HEK293T (cell line): ENCODE measurements at regions not wholly inside any gene's neighbourhood (a gene's known extent, or its start where the extent isn't known, plus 50 kb on each side); places are given as distances from the start of the nearest gene placed in this dataset.

Experiments used
- CTCF ChIA-PET: fragments of 350-600 bp; formaldehyde crosslinking; extraction: SDS; loops from one replicate; lab custom pipeline; 2021; ENCODE audit warnings: antibody characterized with exemption, inconsistent platforms; lab: Yijun Ruan, JAX
- POLR2A ChIA-PET: fragments of 350-600 bp; formaldehyde crosslinking; extraction: SDS; loops from one replicate; lab custom pipeline; 2020; ENCODE audit warnings: antibody characterized with exemption, inconsistent platforms; lab: Yijun Ruan, JAX
- DNase-seq: peaks from one replicate; pipeline ENCODE4 v3.0.0; 2012; ENCODE audit warnings: mixed read lengths; ENCODE audit errors: extremely low spot score
- ARNT ChIP-seq: fragments of 450-650 bp; IDR thresholded peaks from 2 replicates; pipeline ENCODE4 v1.6.1; 2017; ENCODE audit warnings: mild to moderate bottlenecking
- BHLHE40 ChIP-seq: fragments of 450-650 bp; IDR thresholded peaks from 2 replicates; pipeline ENCODE4 v1.6.1; 2016; ENCODE audit warnings: mild to moderate bottlenecking, moderate library complexity, borderline replicate concordance
- CTBP1 ChIP-seq: fragments of 450-650 bp; IDR thresholded peaks from 2 replicates; pipeline ENCODE4 v1.6.1; 2016; ENCODE audit warnings: borderline replicate concordance
- ELF4 ChIP-seq: fragments of 450-650 bp; IDR thresholded peaks from 2 replicates; pipeline ENCODE4 v1.6.1; 2017; ENCODE audit warnings: antibody characterized with exemption
- FOXA1 ChIP-seq: fragments of 450-650 bp; IDR thresholded peaks from 2 replicates; pipeline ENCODE4 v1.6.1; 2016; ENCODE audit warnings: mild to moderate bottlenecking
- FOXK2 ChIP-seq: fragments of 450-650 bp; IDR thresholded peaks from 2 replicates; pipeline ENCODE4 v1.6.1; 2016; ENCODE audit warnings: mild to moderate bottlenecking
- FOXM1 ChIP-seq: fragments of 450-650 bp; IDR thresholded peaks from 2 replicates; pipeline ENCODE4 v1.6.1; 2017; ENCODE audit warnings: mild to moderate bottlenecking, borderline replicate concordance
- HDGF ChIP-seq: fragments of 450-650 bp; IDR thresholded peaks from 2 replicates; pipeline ENCODE4 v1.6.1; 2017; ENCODE audit warnings: antibody characterized with exemption, borderline replicate concordance
- L3MBTL2 ChIP-seq: fragments of 450-650 bp; conservative IDR thresholded peaks from 2 replicates; pipeline ENCODE4 v1.6.1; 2016; ENCODE audit warnings: mild to moderate bottlenecking
- LEF1 ChIP-seq: fragments of 450-650 bp; IDR thresholded peaks from 2 replicates; pipeline ENCODE4 v1.6.1; 2017; ENCODE audit warnings: mild to moderate bottlenecking, borderline replicate concordance
- NFRKB ChIP-seq: fragments of 450-650 bp; IDR thresholded peaks from 2 replicates; pipeline ENCODE4 v1.6.1; 2016; ENCODE audit warnings: mild to moderate bottlenecking, moderate library complexity
- SP1 ChIP-seq: fragments of 450-650 bp; IDR thresholded peaks from 2 replicates; pipeline ENCODE4 v1.6.1; 2017
- SUZ12 ChIP-seq: fragments of 450-650 bp; IDR thresholded peaks from 2 replicates; pipeline ENCODE4 v1.6.1; 2016; ENCODE audit warnings: mild to moderate bottlenecking
- TARDBP ChIP-seq: fragments of 450-650 bp; IDR thresholded peaks from 2 replicates; pipeline ENCODE4 v1.6.1; 2016
- ZNF384 ChIP-seq: fragments of 450-650 bp; IDR thresholded peaks from 2 replicates; pipeline ENCODE4 v1.6.1; 2016
- TF ChIP-seq, protein P1 (sequence below): fragments of 450-650 bp; IDR thresholded peaks from 2 replicates; pipeline ENCODE4 v1.6.1; 2016

DNA sequence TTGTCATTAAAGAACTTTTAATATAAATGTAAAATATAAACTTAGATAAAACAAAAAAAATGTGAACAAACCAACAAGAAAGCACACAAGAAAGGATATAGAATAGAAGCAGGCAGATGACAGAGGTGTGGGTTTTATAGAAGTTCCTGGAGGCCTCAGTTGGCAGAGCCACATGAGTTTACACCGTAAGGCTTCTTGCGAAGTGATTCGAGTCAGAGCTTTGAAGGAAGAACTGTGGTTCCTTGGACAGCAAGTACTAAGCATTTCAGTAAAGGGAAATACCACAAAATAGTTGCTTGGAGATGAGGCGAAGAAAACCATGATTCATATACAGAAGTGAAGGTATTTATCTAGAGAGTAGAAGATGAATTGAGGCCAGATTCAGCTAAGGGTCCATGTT lies 207.9 kb upstream of the EYA4 start:
- no peak for TF ChIP-seq ARNT
- no peak for TF ChIP-seq LEF1
- no peak for TF ChIP-seq TARDBP
- no peak for TF ChIP-seq NFRKB
- TF ChIP-seq HDGF, result no peak
- TF ChIP-seq ELF4, result no peak
- ChIA-PET CTCF (no interaction called here), POLR2A (no interaction called here)
- DNase-seq, result no peak

GRCh38 chr6:133034509-133035206 lies 206.5 kb upstream of the EYA4 start:
- no peak for DNase-seq
- CTCF ChIA-PET, result no interaction called here
- TF ChIP-seq FOXM1 (no peak), L3MBTL2 (no peak), FOXK2 (no peak), CTBP1 (no peak), HDGF (no peak), ZNF384 (no peak), NFRKB (no peak), LEF1 (no peak), FOXA1 (no peak), TARDBP (no peak), ELF4 (no peak), ARNT (no peak), SUZ12 (no peak)
- TF ChIP-seq, protein P1, sequence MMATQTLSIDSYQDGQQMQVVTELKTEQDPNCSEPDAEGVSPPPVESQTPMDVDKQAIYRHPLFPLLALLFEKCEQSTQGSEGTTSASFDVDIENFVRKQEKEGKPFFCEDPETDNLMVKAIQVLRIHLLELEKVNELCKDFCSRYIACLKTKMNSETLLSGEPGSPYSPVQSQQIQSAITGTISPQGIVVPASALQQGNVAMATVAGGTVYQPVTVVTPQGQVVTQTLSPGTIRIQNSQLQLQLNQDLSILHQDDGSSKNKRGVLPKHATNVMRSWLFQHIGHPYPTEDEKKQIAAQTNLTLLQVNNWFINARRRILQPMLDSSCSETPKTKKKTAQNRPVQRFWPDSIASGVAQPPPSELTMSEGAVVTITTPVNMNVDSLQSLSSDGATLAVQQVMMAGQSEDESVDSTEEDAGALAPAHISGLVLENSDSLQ, result no peak
- POLR2A ChIA-PET, result no interaction called here

- ChIA-PET POLR2A (no interaction called here), CTCF (interaction anchor here (1.2 to 2.0 kb wide), 3 partner anchors 28 to 78 kb away, joined by 3 to 4 read pairs (median 3); no protein-coding TSS in a partner anchor)
- TF ChIP-seq L3MBTL2 (no peak), HDGF (no peak), FOXA1 (no peak), ZNF384 (no peak), CTBP1 (no peak)
- TF ChIP-seq, protein P1, result peak; percentile 96
- peak; percentile 62 for DNase-seq
Measured at GRCh38 chr6:133040094-133040802, 200.9 kb upstream of the EYA4 start.

GRCh38 chr6:133040803-133041419 lies 200.2 kb upstream of the EYA4 start:
- DNase-seq, result peak; percentile 15
- POLR2A ChIA-PET, result no interaction called here
- no peak for TF ChIP-seq ELF4
- TF ChIP-seq FOXK2, result no peak
- TF ChIP-seq, protein P1, result peak; percentile 22; the same call in 1 of the 2 replicates
- CTCF ChIA-PET, result interaction anchor here (0.6 to 2.0 kb wide), 4 partner anchors 11 to 78 kb away, joined by 3 to 4 read pairs (median 3); no protein-coding TSS in a partner anchor

DNA sequence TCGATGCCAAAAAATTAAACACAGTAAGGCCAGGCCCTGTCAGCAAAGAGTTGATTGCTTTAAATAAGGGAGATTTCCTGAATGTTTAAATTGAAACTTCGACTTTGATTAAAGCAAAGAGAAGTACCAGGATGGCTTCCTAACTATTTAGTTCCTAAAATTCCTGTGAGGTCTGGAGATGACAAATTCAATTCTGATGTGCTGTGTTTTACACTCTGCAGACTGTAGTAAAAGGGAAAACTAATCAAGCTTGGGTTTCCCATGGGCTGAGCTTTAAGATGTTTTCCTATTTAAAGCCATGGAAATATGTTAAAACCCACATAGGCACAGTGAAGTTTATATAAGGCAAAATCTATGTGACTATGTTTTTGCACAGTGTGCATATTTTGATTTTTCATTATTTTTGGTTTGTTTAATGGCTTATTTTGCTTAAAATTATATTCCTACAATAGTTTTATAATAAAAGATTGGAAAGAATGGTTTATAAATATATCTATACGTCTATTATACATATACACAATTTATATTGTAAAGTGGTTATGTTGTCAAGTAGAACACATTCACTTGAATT lies 198.5 kb upstream of the EYA4 start:
- DNase-seq, result no peak
- ChIA-PET POLR2A (no interaction called here), CTCF (no interaction called here)
- TF ChIP-seq, protein P1, result no peak
- TF ChIP-seq ARNT (no peak), SP1 (no peak), LEF1 (no peak), BHLHE40 (no peak), HDGF (no peak), FOXK2 (no peak), FOXM1 (no peak), FOXA1 (no peak)
